ENCODE measurements at regions not wholly inside any gene's neighbourhood (a gene's known extent, or its start where the extent isn't known, plus 50 kb on each side); places are given as distances from the start of the nearest gene placed in this dataset.

- WGBS, 5 donors: 73 to 81% (median 78%) methylated on average over 3 to 4 of the region's 4 CpGs
- H3K27ac ChIP-seq: peak overlapping the region in 2 of 5 donors; percentile 8 to 46
- H3K4me3 ChIP-seq: no peak overlapping the region
- H3K9me3 ChIP-seq: no peaks in the 10 kb centered on the region
- H3K36me3 ChIP-seq: no peaks in the 10 kb centered on the region
- DNase-seq: no peak
- TF ChIP-seq EP300 (IDR thresholded peaks at IDR 0.05) (no peak), POLR2AphosphoS5 (IDR thresholded peaks at IDR 0.05) (no peak), POLR2A (IDR thresholded peaks at IDR 0.05) (no peak), CTCF (IDR thresholded peaks at IDR 0.05) (no peak)
- intact Hi-C loops (cut with DNase I; ENCODE audit: low total_unique reads): no loop called here
- H3K27me3 ChIP-seq: no peaks in the 10 kb centered on the region
- H3K4me1 ChIP-seq: peaks cover 0 to 20% (median 18%) of the 10 kb centered on the region in 4 donors
These were observed 105.0 kb downstream of the VEGFA start for GRCh38 chr6:43874814-43875590.

GRCh38 chr6:43873806-43874714 is 104.0 kb downstream of the VEGFA start:
- no peaks in the 10 kb centered on the region for H3K27me3 ChIP-seq
- intact Hi-C loops (cut with DNase I; ENCODE audit: low total_unique reads): no loop called here
- DNase-seq: peak; percentile 79 to 94
- H3K36me3 ChIP-seq: no peaks in the 10 kb centered on the region
- TF ChIP-seq POLR2AphosphoS5 (IDR thresholded peaks at IDR 0.05) (peak in 2 of 3 donors; percentile 28 to 47), EP300 (IDR thresholded peaks at IDR 0.05) (no peak)
- peaks cover 0 to 25% (median 19%) of the 10 kb centered on the region in 4 donors for H3K4me1 ChIP-seq
- 47 to 74% (median 57%) methylated on average over 3 of the region's 3 CpGs for WGBS, 5 donors
- no peaks in the 10 kb centered on the region for H3K9me3 ChIP-seq
- H3K4me3 ChIP-seq: no peak overlapping the region
- peak overlapping the region in 3 of 5 donors; percentile 8 to 58 (median 46) for H3K27ac ChIP-seq

- no peak for DNase-seq
- WGBS, 5 donors: 93 to 99% (median 94%) methylated on average over 4 of the region's 4 CpGs
- no peak for TF ChIP-seq POLR2A (IDR thresholded peaks at IDR 0.05)
- no peak for TF ChIP-seq CTCF (IDR thresholded peaks at IDR 0.05)
- no peak for TF ChIP-seq POLR2AphosphoS5 (IDR thresholded peaks at IDR 0.05)
- no peak for TF ChIP-seq EP300 (IDR thresholded peaks at IDR 0.05)
- Histone ChIP-seq H3K4me3 (no peak overlapping the region), H3K27me3 (no peaks in the 10 kb centered on the region), H3K36me3 (no peaks in the 10 kb centered on the region), H3K9me3 (no peaks in the 10 kb centered on the region), H3K27ac (no peak overlapping the region), H3K4me1 (peaks cover 0 to 25% (median 19%) of the 10 kb centered on the region in 4 donors)
- intact Hi-C loops (cut with DNase I; ENCODE audit: low total_unique reads): no loop called here
These were observed 101.9 kb downstream of the VEGFA start for GRCh38 chr6:43871933-43872332.

- DNase-seq: no peak
- WGBS, 5 donors: 43 to 67% (median 53%) methylated on average over 1 of the region's 1 CpG
These were observed 101.3 kb downstream of the VEGFA start for GRCh38 chr6:43871284-43871683.

More at GRCh38 chr6:43871284-43871683, 101.3 kb downstream of the VEGFA start:
- Histone ChIP-seq H3K36me3 (no peaks in the 10 kb centered on the region), H3K4me3 (no peak overlapping the region), H3K27ac (no peak overlapping the region), H3K9me3 (no peaks in the 10 kb centered on the region), H3K4me1 (peaks cover 0 to 25% (median 19%) of the 10 kb centered on the region in 4 donors), H3K27me3 (no peaks in the 10 kb centered on the region)
- no peak for TF ChIP-seq POLR2AphosphoS5 (IDR thresholded peaks at IDR 0.05)
- TF ChIP-seq CTCF (IDR thresholded peaks at IDR 0.05): no peak
- no peak for TF ChIP-seq POLR2A (IDR thresholded peaks at IDR 0.05)
- no peak for TF ChIP-seq EP300 (IDR thresholded peaks at IDR 0.05)
- intact Hi-C loops (cut with DNase I; ENCODE audit: low total_unique reads): no loop called here
